HEK293 (cell line): ENCODE measurements at regions not wholly inside any gene's neighbourhood (a gene's known extent, or its start where the extent isn't known, plus 50 kb on each side); places are given as distances from the start of the nearest gene placed in this dataset.

Source experiments
- FEZF1 ChIP-seq: fragments of 450-650 bp; formaldehyde crosslinking; IDR thresholded peaks from 2 replicates; pipeline ENCODE4 v1.5.1; 2016; ENCODE audit warnings: missing biosample characterization, missing genetic modification characterization
- GLI2 ChIP-seq: fragments of 450-650 bp; formaldehyde crosslinking; IDR thresholded peaks from 2 replicates; pipeline ENCODE4; 2017; ENCODE audit warnings: missing biosample characterization, missing genetic modification characterization, low read depth, borderline replicate concordance
- GLIS2 ChIP-seq: fragments of 450-650 bp; formaldehyde crosslinking; IDR thresholded peaks from 2 replicates; pipeline ENCODE4 v1.5.1; 2016; ENCODE audit warnings: missing biosample characterization, missing genetic modification characterization
- INSM2 ChIP-seq: fragments of 450-650 bp; formaldehyde crosslinking; IDR thresholded peaks from 2 replicates; pipeline ENCODE4 v1.5.1; 2016; ENCODE audit warnings: missing biosample characterization, missing genetic modification characterization
- KLF16 ChIP-seq: fragments of 450-650 bp; formaldehyde crosslinking; IDR thresholded peaks from 2 replicates; pipeline ENCODE4 v1.5.1; 2017; ENCODE audit warnings: missing biosample characterization, missing genetic modification characterization
- OVOL3 ChIP-seq: fragments of 450-650 bp; formaldehyde crosslinking; IDR thresholded peaks from 2 replicates; pipeline ENCODE4 v1.5.1; 2016; ENCODE audit warnings: missing biosample characterization, missing genetic modification characterization
- ZBTB26 ChIP-seq: fragments of 450-650 bp; formaldehyde crosslinking; optimal IDR thresholded peaks from 2 replicates; pipeline ENCODE3; 2016; ENCODE audit warnings: missing biosample characterization, mild to moderate bottlenecking, missing genetic modification characterization
- ZFP69B ChIP-seq: fragments of 450-650 bp; formaldehyde crosslinking; IDR thresholded peaks from 2 replicates; pipeline ENCODE4 v1.5.1; 2016; ENCODE audit warnings: missing biosample characterization, missing genetic modification characterization
- ZNF121 ChIP-seq: fragments of 450-650 bp; formaldehyde crosslinking; IDR thresholded peaks from 2 replicates; pipeline ENCODE4 v1.5.1; 2016; ENCODE audit warnings: missing biosample characterization, missing genetic modification characterization
- ZNF132 ChIP-seq: fragments of 450-650 bp; formaldehyde crosslinking; IDR thresholded peaks from 2 replicates; pipeline ENCODE4 v1.5.1; 2017; ENCODE audit warnings: missing biosample characterization, missing genetic modification characterization, borderline replicate concordance
- ZNF138 ChIP-seq: fragments of 450-650 bp; formaldehyde crosslinking; IDR thresholded peaks from 2 replicates; pipeline ENCODE4 v1.5.1; 2016; ENCODE audit warnings: missing biosample characterization, missing genetic modification characterization, borderline replicate concordance
- ZNF155 ChIP-seq: fragments of 450-650 bp; formaldehyde crosslinking; IDR thresholded peaks from 2 replicates; pipeline ENCODE4 v1.5.1; 2016; ENCODE audit warnings: missing biosample characterization, missing genetic modification characterization
- ZNF175 ChIP-seq: fragments of 450-650 bp; formaldehyde crosslinking; IDR thresholded peaks from 2 replicates; pipeline ENCODE4 v1.5.1; 2016; ENCODE audit warnings: missing biosample characterization, missing genetic modification characterization
- ZNF391 ChIP-seq: fragments of 450-650 bp; formaldehyde crosslinking; IDR thresholded peaks from 2 replicates; pipeline ENCODE4 v1.5.1; 2016; ENCODE audit warnings: low read depth, missing biosample characterization, missing genetic modification characterization, borderline replicate concordance
- ZNF394 ChIP-seq: fragments of 450-650 bp; formaldehyde crosslinking; IDR thresholded peaks from 2 replicates; pipeline ENCODE4 v1.5.1; 2016; ENCODE audit warnings: missing biosample characterization, missing genetic modification characterization, mild to moderate bottlenecking, moderate library complexity, borderline replicate concordance
- ZNF404 ChIP-seq: fragments of 450-650 bp; formaldehyde crosslinking; IDR thresholded peaks from 2 replicates; pipeline ENCODE4 v1.5.1; 2017; ENCODE audit warnings: missing biosample characterization, missing genetic modification characterization
- ZNF514 ChIP-seq: fragments of 450-650 bp; formaldehyde crosslinking; IDR thresholded peaks from 2 replicates; pipeline ENCODE4 v1.5.1; 2016; ENCODE audit warnings: missing biosample characterization, missing genetic modification characterization
- ZNF610 ChIP-seq: fragments of 450-650 bp; formaldehyde crosslinking; IDR thresholded peaks from 2 replicates; pipeline ENCODE4 v1.5.1; 2016; ENCODE audit warnings: missing biosample characterization, missing genetic modification characterization, borderline replicate concordance
- ZNF776 ChIP-seq: fragments of 450-650 bp; formaldehyde crosslinking; IDR thresholded peaks from 2 replicates; pipeline ENCODE4 v1.5.0; 2017; ENCODE audit warnings: missing biosample characterization, missing genetic modification characterization, borderline replicate concordance
- ZNF843 ChIP-seq: fragments of 450-650 bp; formaldehyde crosslinking; IDR thresholded peaks from 2 replicates; pipeline ENCODE4 v1.5.1; 2016; ENCODE audit warnings: missing biosample characterization, missing genetic modification characterization
- ZSCAN16 ChIP-seq: fragments of 450-650 bp; formaldehyde crosslinking; IDR thresholded peaks from 2 replicates; pipeline ENCODE4 v1.5.1; 2016; ENCODE audit warnings: missing biosample characterization, missing genetic modification characterization
- ZSCAN5A ChIP-seq: fragments of 450-650 bp; formaldehyde crosslinking; IDR thresholded peaks from 2 replicates; pipeline ENCODE4 v1.5.1; 2016; ENCODE audit warnings: missing biosample characterization, missing genetic modification characterization
- ZXDB ChIP-seq: fragments of 450-650 bp; formaldehyde crosslinking; IDR thresholded peaks from 2 replicates; pipeline ENCODE4 v1.5.1; 2016; ENCODE audit warnings: missing biosample characterization, missing genetic modification characterization
- TF ChIP-seq, protein P1 (sequence below): fragments of 450-650 bp; formaldehyde crosslinking; IDR thresholded peaks from 2 replicates; pipeline ENCODE4 v1.5.1; 2016; ENCODE audit warnings: missing biosample characterization, missing genetic modification characterization, borderline replicate concordance
- TF ChIP-seq, protein P2 (sequence below): fragments of 450-650 bp; formaldehyde crosslinking; IDR thresholded peaks from 2 replicates; pipeline ENCODE4 v1.5.0; 2017; ENCODE audit warnings: missing biosample characterization, missing genetic modification characterization, borderline replicate concordance
- TF ChIP-seq, protein P3 (sequence below): fragments of 450-650 bp; formaldehyde crosslinking; IDR thresholded peaks from 2 replicates; pipeline ENCODE4 v1.5.1; 2016; ENCODE audit warnings: missing biosample characterization, missing genetic modification characterization
- TF ChIP-seq, protein P4 (sequence below): fragments of 450-650 bp; formaldehyde crosslinking; IDR thresholded peaks from 2 replicates; pipeline ENCODE4 v1.5.1; 2016; ENCODE audit warnings: missing biosample characterization, missing genetic modification characterization

GRCh38 chr13:74324338-74324737 lies 190.1 kb upstream of the KLF12 start (continued):
- TF ChIP-seq, protein P1, sequence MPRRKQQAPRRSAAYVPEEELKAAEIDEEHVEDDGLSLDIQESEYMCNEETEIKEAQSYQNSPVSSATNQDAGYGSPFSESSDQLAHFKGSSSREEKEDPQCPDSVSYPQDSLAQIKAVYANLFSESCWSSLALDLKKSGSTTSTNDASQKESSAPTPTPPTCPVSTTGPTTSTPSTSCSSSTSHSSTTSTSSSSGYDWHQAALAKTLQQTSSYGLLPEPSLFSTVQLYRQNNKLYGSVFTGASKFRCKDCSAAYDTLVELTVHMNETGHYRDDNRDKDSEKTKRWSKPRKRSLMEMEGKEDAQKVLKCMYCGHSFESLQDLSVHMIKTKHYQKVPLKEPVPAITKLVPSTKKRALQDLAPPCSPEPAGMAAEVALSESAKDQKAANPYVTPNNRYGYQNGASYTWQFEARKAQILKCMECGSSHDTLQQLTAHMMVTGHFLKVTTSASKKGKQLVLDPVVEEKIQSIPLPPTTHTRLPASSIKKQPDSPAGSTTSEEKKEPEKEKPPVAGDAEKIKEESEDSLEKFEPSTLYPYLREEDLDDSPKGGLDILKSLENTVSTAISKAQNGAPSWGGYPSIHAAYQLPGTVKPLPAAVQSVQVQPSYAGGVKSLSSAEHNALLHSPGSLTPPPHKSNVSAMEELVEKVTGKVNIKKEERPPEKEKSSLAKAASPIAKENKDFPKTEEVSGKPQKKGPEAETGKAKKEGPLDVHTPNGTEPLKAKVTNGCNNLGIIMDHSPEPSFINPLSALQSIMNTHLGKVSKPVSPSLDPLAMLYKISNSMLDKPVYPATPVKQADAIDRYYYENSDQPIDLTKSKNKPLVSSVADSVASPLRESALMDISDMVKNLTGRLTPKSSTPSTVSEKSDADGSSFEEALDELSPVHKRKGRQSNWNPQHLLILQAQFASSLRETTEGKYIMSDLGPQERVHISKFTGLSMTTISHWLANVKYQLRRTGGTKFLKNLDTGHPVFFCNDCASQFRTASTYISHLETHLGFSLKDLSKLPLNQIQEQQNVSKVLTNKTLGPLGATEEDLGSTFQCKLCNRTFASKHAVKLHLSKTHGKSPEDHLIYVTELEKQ (tag by site-specific recombination): peak; percentile 76; the same call in 1 of the 2 replicates
- TF ChIP-seq ZNF776 (tag by site-specific recombination): no peak
- TF ChIP-seq ZXDB (tag by site-specific recombination): peak; percentile 83
- no peak for TF ChIP-seq ZNF404 (tag by site-specific recombination)
- no peak for TF ChIP-seq KLF16 (tag by site-specific recombination)
- no peak for TF ChIP-seq ZNF138 (tag by site-specific recombination)
- peak; percentile 10; the same call in 1 of the 2 replicates for TF ChIP-seq ZNF394 (tag by site-specific recombination)
- TF ChIP-seq, protein P2, sequence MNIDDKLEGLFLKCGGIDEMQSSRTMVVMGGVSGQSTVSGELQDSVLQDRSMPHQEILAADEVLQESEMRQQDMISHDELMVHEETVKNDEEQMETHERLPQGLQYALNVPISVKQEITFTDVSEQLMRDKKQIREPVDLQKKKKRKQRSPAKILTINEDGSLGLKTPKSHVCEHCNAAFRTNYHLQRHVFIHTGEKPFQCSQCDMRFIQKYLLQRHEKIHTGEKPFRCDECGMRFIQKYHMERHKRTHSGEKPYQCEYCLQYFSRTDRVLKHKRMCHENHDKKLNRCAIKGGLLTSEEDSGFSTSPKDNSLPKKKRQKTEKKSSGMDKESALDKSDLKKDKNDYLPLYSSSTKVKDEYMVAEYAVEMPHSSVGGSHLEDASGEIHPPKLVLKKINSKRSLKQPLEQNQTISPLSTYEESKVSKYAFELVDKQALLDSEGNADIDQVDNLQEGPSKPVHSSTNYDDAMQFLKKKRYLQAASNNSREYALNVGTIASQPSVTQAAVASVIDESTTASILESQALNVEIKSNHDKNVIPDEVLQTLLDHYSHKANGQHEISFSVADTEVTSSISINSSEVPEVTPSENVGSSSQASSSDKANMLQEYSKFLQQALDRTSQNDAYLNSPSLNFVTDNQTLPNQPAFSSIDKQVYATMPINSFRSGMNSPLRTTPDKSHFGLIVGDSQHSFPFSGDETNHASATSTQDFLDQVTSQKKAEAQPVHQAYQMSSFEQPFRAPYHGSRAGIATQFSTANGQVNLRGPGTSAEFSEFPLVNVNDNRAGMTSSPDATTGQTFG (tag by site-specific recombination): no peak
- TF ChIP-seq GLI2 (tag by site-specific recombination): peak; percentile 87
- peak; percentile 99 for TF ChIP-seq ZNF843 (tag by site-specific recombination)
- TF ChIP-seq ZFP69B (tag by site-specific recombination): no peak
- TF ChIP-seq FEZF1 (tag by site-specific recombination): peak; percentile 99
- no peak for TF ChIP-seq ZNF155
- TF ChIP-seq ZNF610 (tag by site-specific recombination): peak; percentile 26; the same call in 1 of the 2 replicates
- peak; percentile 55; the same call in 1 of the 2 replicates for TF ChIP-seq ZSCAN16 (tag by site-specific recombination)
- TF ChIP-seq ZNF121: peak; percentile 14; the same call in 1 of the 2 replicates
- TF ChIP-seq GLIS2 (tag by site-specific recombination): 0 out of 2 replicates have a peak, but pooled peaks have one; percentile 14
- TF ChIP-seq INSM2 (tag by site-specific recombination): peak; percentile 59; the same call in 1 of the 2 replicates
- TF ChIP-seq ZNF175: no peak
- TF ChIP-seq, protein P3, sequence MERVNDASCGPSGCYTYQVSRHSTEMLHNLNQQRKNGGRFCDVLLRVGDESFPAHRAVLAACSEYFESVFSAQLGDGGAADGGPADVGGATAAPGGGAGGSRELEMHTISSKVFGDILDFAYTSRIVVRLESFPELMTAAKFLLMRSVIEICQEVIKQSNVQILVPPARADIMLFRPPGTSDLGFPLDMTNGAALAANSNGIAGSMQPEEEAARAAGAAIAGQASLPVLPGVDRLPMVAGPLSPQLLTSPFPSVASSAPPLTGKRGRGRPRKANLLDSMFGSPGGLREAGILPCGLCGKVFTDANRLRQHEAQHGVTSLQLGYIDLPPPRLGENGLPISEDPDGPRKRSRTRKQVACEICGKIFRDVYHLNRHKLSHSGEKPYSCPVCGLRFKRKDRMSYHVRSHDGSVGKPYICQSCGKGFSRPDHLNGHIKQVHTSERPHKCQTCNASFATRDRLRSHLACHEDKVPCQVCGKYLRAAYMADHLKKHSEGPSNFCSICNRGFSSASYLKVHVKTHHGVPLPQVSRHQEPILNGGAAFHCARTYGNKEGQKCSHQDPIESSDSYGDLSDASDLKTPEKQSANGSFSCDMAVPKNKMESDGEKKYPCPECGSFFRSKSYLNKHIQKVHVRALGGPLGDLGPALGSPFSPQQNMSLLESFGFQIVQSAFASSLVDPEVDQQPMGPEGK (tag by site-specific recombination): peak; percentile 35; the same call in 1 of the 2 replicates
- no peak for TF ChIP-seq ZSCAN5A (tag by site-specific recombination)
- peak; percentile 88 for TF ChIP-seq OVOL3 (tag by site-specific recombination)
- TF ChIP-seq ZNF132: no peak
- no peak for TF ChIP-seq ZBTB26
- TF ChIP-seq, protein P4, sequence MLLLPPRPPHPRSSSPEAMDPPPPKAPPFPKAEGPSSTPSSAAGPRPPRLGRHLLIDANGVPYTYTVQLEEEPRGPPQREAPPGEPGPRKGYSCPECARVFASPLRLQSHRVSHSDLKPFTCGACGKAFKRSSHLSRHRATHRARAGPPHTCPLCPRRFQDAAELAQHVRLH: peak; percentile 91
- TF ChIP-seq ZNF514: no peak
- peak; percentile 86; the same call in 1 of the 2 replicates for TF ChIP-seq ZNF391
